OCI-LY7 (cell line): ENCODE measurements at regions not wholly inside any gene's neighbourhood (a gene's known extent, or its start where the extent isn't known, plus 50 kb on each side); places are given as distances from the start of the nearest gene placed in this dataset.

ENCODE experiments used
- BruUV-seq: library from RNA; stranded (reverse); fragments of 400-500 nt; replicated peaks from 2 replicates; lab custom pipeline; 2021; lab: Mats Ljungman, UMichigan
- CTCF ChIA-PET: fragments of 300-600 bp; sonication (Branson Sonifier 250); formaldehyde crosslinking; loops from one replicate; lab custom pipeline; 2022; ENCODE audit warnings: antibody characterized with exemption; ENCODE audit not compliant: unreplicated experiment; lab: Charles Lee
- POLR2A ChIA-PET: fragments of 300-600 bp; sonication (Branson Sonifier 250); formaldehyde crosslinking; loops from one replicate; lab custom pipeline; 2022; ENCODE audit warnings: antibody characterized with exemption; lab: Charles Lee
- DNase-seq: peaks from one replicate; pipeline ENCODE4 v3.0.0-alpha.2; 2015; ENCODE audit warnings: low spot score
- H2AFZ ChIP-seq: fragments of 200-600 bp; sonication (generic), shearing (Covaris generic); 2 replicates; pipeline ENCODE4 v1.6.1; 2014; ENCODE audit warnings: mild to moderate bottlenecking, antibody characterized with exemption, low read length, moderate library complexity
- H3K27ac ChIP-seq: fragments of 200-600 bp; sonication (generic); 2 replicates; pipeline ENCODE4 v1.5.1; 2014; ENCODE audit warnings: mixed run types, low read depth, mild to moderate bottlenecking, moderate library complexity, low read length, inconsistent platforms; ENCODE audit not compliant: poor library complexity, severe bottlenecking
- H3K36me3 ChIP-seq: fragments of 200-600 bp; sonication (generic); 2 replicates; pipeline ENCODE4 v1.6.1; 2014; ENCODE audit warnings: mild to moderate bottlenecking, antibody characterized with exemption, low read length, moderate library complexity, mixed read lengths; ENCODE audit not compliant: insufficient read depth
- H3K4me1 ChIP-seq: fragments of 200-600 bp; sonication (generic); 2 replicates; pipeline ENCODE4 v1.5.1; 2014; ENCODE audit warnings: mild to moderate bottlenecking, low read length; ENCODE audit not compliant: insufficient read depth, poor library complexity, severe bottlenecking
- H3K4me2 ChIP-seq: fragments of 200-600 bp; sonication (generic); 2 replicates; pipeline ENCODE4 v1.6.1; 2014; ENCODE audit warnings: mild to moderate bottlenecking, low read length
- H3K4me3 ChIP-seq: fragments of 200-600 bp; sonication (generic); 2 replicates; pipeline ENCODE4 v1.5.1; 2014; ENCODE audit warnings: mild to moderate bottlenecking, low read depth, low read length; ENCODE audit not compliant: poor library complexity, severe bottlenecking
- H3K79me2 ChIP-seq: fragments of 200-600 bp; sonication (generic); 2 replicates; pipeline ENCODE4 v1.6.1; 2016; ENCODE audit warnings: low read depth, mild to moderate bottlenecking, low read length, moderate library complexity, mixed read lengths; ENCODE audit not compliant: insufficient read depth
- H3K9me2 ChIP-seq: fragments of 200-600 bp; sonication (generic); 2 replicates; pipeline ENCODE4 v1.6.1; 2016; ENCODE audit warnings: mild to moderate bottlenecking, low read length, mixed read lengths; ENCODE audit not compliant: insufficient read depth
- H3K9me3 ChIP-seq: fragments of 200-600 bp; sonication (generic); 2 replicates; pipeline ENCODE4 v1.6.1; 2014; ENCODE audit warnings: mild to moderate bottlenecking, mixed run types, low read length, mixed read lengths
- H4K20me1 ChIP-seq: fragments of 200-600 bp; sonication (generic); 2 replicates; pipeline ENCODE4 v1.6.1; 2014; ENCODE audit warnings: mild to moderate bottlenecking, antibody characterized with exemption, low read length, moderate library complexity, mixed read lengths; ENCODE audit not compliant: insufficient read depth
- CTCF ChIP-seq: fragments of 200-600 bp; sonication (generic); conservative IDR thresholded peaks from 2 replicates; pipeline ENCODE4 v1.5.1; 2014; ENCODE audit warnings: mild to moderate bottlenecking, antibody characterized with exemption, low read length, moderate library complexity, mixed read lengths
- EZH2phosphoT487 ChIP-seq: fragments of 200-600 bp; sonication (generic); IDR thresholded peaks from 2 replicates; pipeline ENCODE4 v1.6.1; 2018; ENCODE audit warnings: low read depth, borderline replicate concordance, mild to moderate bottlenecking, mixed run types, antibody characterized with exemption, low read length, moderate library complexity, mixed read lengths
- intact Hi-C: fragments of 100-400 bp; cut with micrococcal nuclease; formaldehyde crosslinking; loops from one replicate; pipeline ENCODE4 v1.10.0; 2022; ENCODE audit not compliant: unreplicated experiment

DNA sequence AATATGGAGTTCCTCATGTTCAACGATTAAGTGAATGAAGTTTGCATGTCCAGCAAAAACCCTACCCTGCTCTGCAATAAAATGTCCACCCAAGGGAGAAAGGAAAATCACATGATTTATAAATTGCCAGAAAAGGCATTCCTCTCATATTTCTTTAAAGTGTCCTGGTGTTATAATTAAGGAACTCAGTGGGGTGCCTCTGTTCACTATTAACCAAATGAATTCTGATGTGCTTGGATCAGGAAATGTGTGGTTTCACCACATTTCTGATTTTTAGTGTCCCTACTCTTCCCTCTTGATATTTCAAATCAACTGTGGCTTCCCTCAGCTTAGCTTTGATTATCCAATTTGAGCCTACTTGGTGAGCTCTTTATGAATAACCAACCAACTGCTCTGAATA is 208.1 kb downstream of the PHLDA1 start:
- no peak for TF ChIP-seq CTCF
- no peak for TF ChIP-seq EZH2phosphoT487
- H3K27ac ChIP-seq: no peak overlapping the region
- H3K9me3 ChIP-seq: no peaks in the 10 kb centered on the region
- no peaks in the 10 kb centered on the region for H3K36me3 ChIP-seq
- no peaks in the 10 kb centered on the region for H4K20me1 ChIP-seq
- no TSS peak for BruUV-seq
- no peak overlapping the region for H3K4me3 ChIP-seq
- ChIA-PET CTCF (no interaction called here), POLR2A (interaction anchor here (0.9 to 1.1 kb wide), 2 partner anchors 18 to 62 kb away, joined by 3 to 4 read pairs; no protein-coding TSS in a partner anchor)
- intact Hi-C loops: no loop called here
- H3K4me2 ChIP-seq: no peak overlapping the region
- H3K4me1 ChIP-seq: no peaks in the 10 kb centered on the region
- H3K79me2 ChIP-seq: no peaks in the 10 kb centered on the region
- H3K9me2 ChIP-seq: no peaks in the 10 kb centered on the region
- no peak for DNase-seq
- H2AFZ ChIP-seq: no peak overlapping the region

DNA sequence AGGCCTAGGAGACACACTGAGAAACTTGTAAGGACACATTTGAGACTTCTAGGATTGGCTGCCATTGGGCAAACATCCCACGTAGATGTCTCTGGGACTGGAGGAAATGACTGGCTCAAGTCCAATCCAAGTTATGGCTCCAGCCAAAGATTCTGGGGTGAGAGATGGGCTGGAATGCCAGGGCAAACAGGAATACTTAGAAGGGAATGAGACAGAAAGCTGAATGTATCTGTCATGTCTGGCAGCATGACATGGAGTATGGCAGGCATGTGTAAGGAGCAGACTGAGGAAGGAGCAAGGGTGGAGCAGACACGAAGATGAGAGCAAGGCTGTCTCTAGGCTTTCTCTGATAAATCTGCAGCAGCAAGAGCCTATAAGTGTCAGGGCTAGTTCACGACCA is 209.2 kb downstream of the PHLDA1 start:
- ChIA-PET POLR2A (interaction anchor here (0.6 to 0.9 kb wide), 3 partner anchors 19 to 140 kb away, joined by 3 read pairs; no protein-coding TSS in a partner anchor), CTCF (no interaction called here)
- no peaks in the 10 kb centered on the region for H3K9me2 ChIP-seq
- no peak for DNase-seq
- H3K4me2 ChIP-seq: no peak overlapping the region
- BruUV-seq: no TSS peak
- intact Hi-C loops: no loop called here
- no peaks in the 10 kb centered on the region for H4K20me1 ChIP-seq
- no peak overlapping the region for H2AFZ ChIP-seq
- no peaks in the 10 kb centered on the region for H3K36me3 ChIP-seq
- H3K9me3 ChIP-seq: no peaks in the 10 kb centered on the region
- H3K4me3 ChIP-seq: no peak overlapping the region
- TF ChIP-seq EZH2phosphoT487 (no peak), CTCF (no peak)
- no peaks in the 10 kb centered on the region for H3K4me1 ChIP-seq
- H3K27ac ChIP-seq: no peak overlapping the region
- no peaks in the 10 kb centered on the region for H3K79me2 ChIP-seq

DNA sequence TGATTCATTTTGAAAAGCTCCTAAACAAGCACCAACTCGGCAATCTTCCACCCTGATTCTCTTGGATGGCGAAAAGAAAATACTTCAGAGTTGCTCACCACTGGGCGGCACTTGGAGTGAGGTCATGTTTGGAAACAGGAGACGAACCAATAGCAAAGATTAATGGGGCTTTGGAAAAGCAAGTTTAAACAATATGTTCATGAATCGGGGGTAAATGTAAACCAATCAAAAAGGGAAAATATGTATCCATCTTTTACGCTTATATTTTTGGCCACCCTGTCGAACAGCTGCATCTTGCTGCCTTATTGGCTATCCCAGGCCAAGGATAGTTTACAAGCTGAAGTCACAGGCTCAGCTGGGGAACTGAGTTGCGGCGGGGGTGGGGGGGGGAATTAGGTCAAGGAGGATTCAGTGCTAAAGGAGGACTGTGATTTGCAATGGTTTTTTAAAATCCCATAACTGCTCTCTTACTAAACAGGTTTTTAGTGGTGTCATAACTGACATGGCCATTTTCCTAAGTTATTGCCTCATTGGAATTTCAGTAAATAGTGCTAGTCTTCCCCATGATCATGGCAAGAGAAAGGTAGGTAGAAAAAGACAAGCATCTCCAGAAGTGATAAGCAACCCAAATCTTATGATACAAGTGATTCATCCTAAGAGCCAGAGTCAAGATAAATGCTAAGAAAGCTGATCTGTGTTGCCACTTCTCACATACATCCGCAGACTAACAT is 210.6 kb downstream of the PHLDA1 start:
- H3K9me3 ChIP-seq: no peaks in the 10 kb centered on the region
- H3K27ac ChIP-seq: no peak overlapping the region
- no peaks in the 10 kb centered on the region for H3K79me2 ChIP-seq
- H3K4me2 ChIP-seq: no peak overlapping the region
- POLR2A ChIA-PET: interaction anchor here (0.7 to 1.6 kb wide), 5 partner anchors 7 to 528 kb away, joined by 3 to 7 read pairs (median 3); no protein-coding TSS in a partner anchor
- H2AFZ ChIP-seq: no peak overlapping the region
- H3K36me3 ChIP-seq: no peaks in the 10 kb centered on the region
- TF ChIP-seq CTCF (no peak), EZH2phosphoT487 (no peak)
- intact Hi-C loops: no loop called here
- H4K20me1 ChIP-seq: no peaks in the 10 kb centered on the region
- BruUV-seq: no TSS peak
- no peak overlapping the region for H3K4me3 ChIP-seq
- CTCF ChIA-PET: no interaction called here
- no peaks in the 10 kb centered on the region for H3K9me2 ChIP-seq
- H3K4me1 ChIP-seq: no peaks in the 10 kb centered on the region
- DNase-seq: no peak
